Right atrium auricular region (tissue), 2 donors: ENCODE measurements at regions not wholly inside any gene's neighbourhood (a gene's known extent, or its start where the extent isn't known, plus 50 kb on each side); places are given as distances from the start of the nearest gene placed in this dataset.

ENCODE experiments used
- DNase-seq: peaks from one replicate; pipeline ENCODE4 v3.0.0-alpha.2; 2019; ENCODE audit warnings: low spot score
- H3K27ac ChIP-seq, 2 donors: fragments of 200-600 bp; sonication (generic); 1 replicate in 1 of 2; 2 replicates in 1 of 2; pipeline ENCODE4 v1.5.1; 2016 to 2019
- H3K27me3 ChIP-seq, 2 donors: fragments of 200-600 bp; sonication (generic); one replicate each; pipeline versions ENCODE4 v1.5.1 to v1.6.0; 2017 to 2019
- H3K36me3 ChIP-seq: fragments of 200-600 bp; sonication (generic); one replicate; pipeline ENCODE4 v1.5.1; 2016
- H3K4me1 ChIP-seq, 2 donors: fragments of 200-600 bp; sonication (generic); one replicate each; pipeline versions ENCODE4 v1.5.1 to v1.6.0; 2017 to 2019
- H3K4me3 ChIP-seq, 2 donors: fragments of 200-600 bp; sonication (generic); 1 replicate in 1 of 2; 2 replicates in 1 of 2; pipeline ENCODE4 v1.5.1; 2017 to 2019; ENCODE audit warnings: mild to moderate bottlenecking in 1 of 2, moderate library complexity in 1 of 2
- H3K9me3 ChIP-seq, 2 donors: fragments of 200-600 bp; sonication (generic); one replicate each; pipeline ENCODE4 v1.5.1; 2019
- TF ChIP-seq, protein P1 (sequence below), 2 donors: fragments of 200-600 bp; sonication (generic); IDR thresholded peaks; one replicate each; pipeline ENCODE4 v1.5.1; 2019; ENCODE audit warnings: antibody characterized with exemption in 2 of 2

DNA sequence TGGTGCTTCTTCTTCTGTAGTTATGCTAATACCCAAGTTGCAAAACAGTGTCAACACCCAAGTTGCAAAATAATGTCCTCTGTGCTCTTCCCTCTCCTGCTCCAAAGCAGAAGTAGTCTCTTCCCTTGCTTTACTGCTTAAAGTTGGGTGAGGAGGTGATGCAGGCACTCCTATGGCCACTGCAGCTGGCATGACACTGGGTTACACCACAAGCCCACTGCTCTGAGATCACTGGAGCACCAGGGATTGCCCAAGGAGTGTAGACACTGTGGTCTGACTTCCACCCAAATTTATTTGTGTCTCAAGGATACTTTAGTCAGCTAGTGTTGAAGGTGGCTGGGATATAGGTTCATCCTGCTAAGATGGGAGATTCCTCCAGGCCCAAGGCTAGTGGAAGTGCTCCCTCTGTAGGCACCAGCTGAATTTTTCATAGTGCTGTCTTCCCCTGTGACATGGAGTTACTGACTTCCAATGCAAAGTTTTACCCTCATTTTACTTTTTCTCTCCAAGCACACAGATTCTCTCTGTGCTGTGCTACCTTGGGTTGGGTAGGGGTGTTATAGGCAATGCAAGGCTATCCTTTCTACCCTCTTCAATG, 196.2 kb upstream of the TENT5D start:
- no peak for DNase-seq
- Histone ChIP-seq H3K36me3 (no peaks in the 10 kb centered on the region), H3K27ac (no peak overlapping the region), H3K9me3 (no peaks in the 10 kb centered on the region), H3K27me3 (no peaks in the 10 kb centered on the region), H3K4me1 (no peaks in the 10 kb centered on the region), H3K4me3 (no peak overlapping the region)
- TF ChIP-seq, protein P1, sequence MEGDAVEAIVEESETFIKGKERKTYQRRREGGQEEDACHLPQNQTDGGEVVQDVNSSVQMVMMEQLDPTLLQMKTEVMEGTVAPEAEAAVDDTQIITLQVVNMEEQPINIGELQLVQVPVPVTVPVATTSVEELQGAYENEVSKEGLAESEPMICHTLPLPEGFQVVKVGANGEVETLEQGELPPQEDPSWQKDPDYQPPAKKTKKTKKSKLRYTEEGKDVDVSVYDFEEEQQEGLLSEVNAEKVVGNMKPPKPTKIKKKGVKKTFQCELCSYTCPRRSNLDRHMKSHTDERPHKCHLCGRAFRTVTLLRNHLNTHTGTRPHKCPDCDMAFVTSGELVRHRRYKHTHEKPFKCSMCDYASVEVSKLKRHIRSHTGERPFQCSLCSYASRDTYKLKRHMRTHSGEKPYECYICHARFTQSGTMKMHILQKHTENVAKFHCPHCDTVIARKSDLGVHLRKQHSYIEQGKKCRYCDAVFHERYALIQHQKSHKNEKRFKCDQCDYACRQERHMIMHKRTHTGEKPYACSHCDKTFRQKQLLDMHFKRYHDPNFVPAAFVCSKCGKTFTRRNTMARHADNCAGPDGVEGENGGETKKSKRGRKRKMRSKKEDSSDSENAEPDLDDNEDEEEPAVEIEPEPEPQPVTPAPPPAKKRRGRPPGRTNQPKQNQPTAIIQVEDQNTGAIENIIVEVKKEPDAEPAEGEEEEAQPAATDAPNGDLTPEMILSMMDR (IDR thresholded peaks at IDR 0.05) = no peak

DNA sequence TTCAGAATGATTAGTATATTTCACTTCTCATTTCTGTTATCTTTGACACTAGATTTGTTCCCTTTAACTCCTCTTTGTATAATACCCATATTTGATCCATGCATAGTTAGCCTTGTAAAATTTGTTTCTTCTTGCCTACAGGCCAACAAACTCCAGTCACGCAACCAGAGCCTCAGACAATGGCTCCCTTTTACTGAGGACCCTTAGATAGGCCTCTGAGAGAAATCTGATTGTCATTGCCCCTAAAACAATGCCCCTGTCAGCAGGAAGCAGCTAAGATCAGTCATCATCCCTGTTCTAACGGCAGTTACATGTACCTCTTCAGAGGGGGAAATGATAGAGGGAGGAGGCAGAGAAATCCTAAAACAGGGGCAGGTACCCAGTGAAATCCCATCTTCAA, 190.6 kb upstream of the TENT5D start:
- H3K36me3 ChIP-seq = no peaks in the 10 kb centered on the region
- DNase-seq = no peak
- no peak overlapping the region for H3K4me3 ChIP-seq
- no peaks in the 10 kb centered on the region for H3K9me3 ChIP-seq
- no peaks in the 10 kb centered on the region for H3K4me1 ChIP-seq
- H3K27ac ChIP-seq = no peak overlapping the region
- TF ChIP-seq, protein P1 (IDR thresholded peaks at IDR 0.05) = no peak
- H3K27me3 ChIP-seq = no peaks in the 10 kb centered on the region

DNA sequence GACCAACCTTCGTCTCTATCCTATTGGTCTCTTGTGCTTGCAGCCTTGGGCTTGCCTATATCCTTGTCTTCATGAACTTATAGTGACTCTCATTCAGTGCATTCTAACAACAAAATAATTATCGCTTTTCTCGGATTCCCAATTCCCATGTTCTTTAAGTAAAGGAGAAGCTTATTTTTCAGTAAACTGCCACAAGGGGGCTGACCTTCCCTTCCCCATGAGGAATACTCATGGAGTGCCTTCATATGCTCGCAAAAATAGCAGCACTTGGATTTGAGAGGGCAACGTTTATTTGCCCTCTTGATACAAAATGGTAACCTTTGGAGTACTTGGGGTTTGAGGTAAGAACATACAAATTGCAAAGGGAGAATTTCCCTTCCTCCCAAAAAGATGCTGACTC, 183.2 kb upstream of the TENT5D start:
- Histone ChIP-seq H3K4me1 (no peaks in the 10 kb centered on the region), H3K27me3 (no peaks in the 10 kb centered on the region), H3K9me3 (peaks cover 0 to under 1% of the 10 kb centered on the region in 2 donors), H3K4me3 (no peak overlapping the region), H3K27ac (no peak overlapping the region), H3K36me3 (no peaks in the 10 kb centered on the region)
- DNase-seq = no peak
- TF ChIP-seq, protein P1 (IDR thresholded peaks at IDR 0.05) = no peak

DNA sequence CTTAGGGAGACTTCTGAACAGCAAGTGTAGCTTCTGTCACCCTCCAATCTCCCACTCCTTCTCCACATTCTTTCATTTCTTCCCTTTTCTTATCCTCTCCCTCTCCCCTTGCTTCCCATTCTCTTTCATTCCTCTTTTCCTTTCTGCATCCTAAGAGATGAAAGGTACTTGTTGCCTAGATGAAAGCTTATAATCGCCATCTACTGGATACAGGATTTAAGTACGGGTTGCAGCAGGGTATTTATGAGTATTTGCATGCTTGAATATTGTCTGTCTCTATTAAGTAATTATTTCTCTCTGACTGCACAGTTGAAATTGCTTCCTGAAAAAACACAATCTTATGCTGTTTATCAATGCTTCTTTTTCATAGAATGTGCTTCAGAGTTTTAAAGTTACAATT, 174.0 kb upstream of the TENT5D start:
- Histone ChIP-seq H3K27me3 (no peaks in the 10 kb centered on the region), H3K27ac (no peak overlapping the region), H3K4me1 (no peaks in the 10 kb centered on the region), H3K9me3 (peaks cover 0 to 9% of the 10 kb centered on the region in 2 donors), H3K4me3 (no peak overlapping the region), H3K36me3 (no peaks in the 10 kb centered on the region)
- TF ChIP-seq, protein P1 (IDR thresholded peaks at IDR 0.05) = no peak
- DNase-seq = no peak

DNA sequence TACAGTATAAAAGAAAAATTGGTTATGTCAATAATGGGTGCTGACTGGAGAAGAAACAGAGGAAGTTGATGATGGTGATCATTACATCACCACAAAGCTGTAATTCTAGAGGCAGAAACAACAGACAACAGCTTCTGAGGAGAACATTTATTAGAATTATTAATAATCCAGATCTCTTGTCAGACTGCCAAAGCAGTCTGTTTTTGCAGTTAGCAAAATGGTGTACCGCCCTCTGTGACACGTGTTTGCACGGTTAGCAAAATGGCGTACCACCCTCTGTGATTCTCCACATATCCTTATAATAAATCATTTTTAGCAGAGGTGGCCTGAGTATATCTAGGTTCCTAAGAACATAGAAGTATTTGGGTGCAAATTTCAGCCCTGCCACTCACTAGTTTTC, 154.0 kb upstream of the TENT5D start:
- Histone ChIP-seq H3K27me3 (no peaks in the 10 kb centered on the region), H3K4me1 (no peaks in the 10 kb centered on the region), H3K36me3 (no peaks in the 10 kb centered on the region), H3K9me3 (no peaks in the 10 kb centered on the region), H3K27ac (no peak overlapping the region), H3K4me3 (no peak overlapping the region)
- no peak for DNase-seq
- TF ChIP-seq, protein P1 (IDR thresholded peaks at IDR 0.05) = no peak

DNA sequence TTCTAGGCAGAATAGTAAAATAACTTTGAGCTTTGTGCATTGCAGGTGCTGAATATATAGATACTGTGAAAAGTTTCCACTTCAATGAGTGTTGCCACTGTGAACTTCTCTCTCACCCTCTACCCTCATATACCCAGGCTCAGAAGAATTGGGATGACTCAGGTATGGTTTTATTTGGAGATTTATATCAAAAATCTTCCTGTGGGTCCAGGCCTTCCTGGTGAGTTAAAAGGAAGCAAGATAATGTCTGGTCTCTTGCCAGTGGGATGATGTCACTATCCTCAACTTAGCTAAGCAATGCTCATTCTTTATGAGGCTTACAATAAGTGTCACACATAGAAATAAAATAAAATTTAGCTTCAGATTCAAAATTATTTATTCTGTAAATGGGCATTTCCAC, 153.3 kb upstream of the TENT5D start:
- Histone ChIP-seq H3K27ac (no peak overlapping the region), H3K4me1 (no peaks in the 10 kb centered on the region), H3K36me3 (no peaks in the 10 kb centered on the region), H3K9me3 (no peaks in the 10 kb centered on the region), H3K27me3 (no peaks in the 10 kb centered on the region), H3K4me3 (no peak overlapping the region)
- TF ChIP-seq, protein P1 (IDR thresholded peaks at IDR 0.05) = no peak
- no peak for DNase-seq
